Astrocyte (in vitro differentiated cells and primary cell): ENCODE measurements at regions not wholly inside any gene's neighbourhood (a gene's known extent, or its start where the extent isn't known, plus 50 kb on each side); places are given as distances from the start of the nearest gene placed in this dataset.
"Not testable (repeated sequence)": the region's sequence is repeated elsewhere in the genome, so short reads cannot be mapped to it uniquely, and the experiment has no call there.

Source experiments
- DNase-seq: peaks from one replicate; pipeline ENCODE4 v3.0.0-alpha.2; 2010; ENCODE audit warnings: low read depth
- FAIRE-seq: peaks from 2 replicates; lab custom pipeline; 2011; peaks lifted over from hg19 to GRCh38; lab: Jason Lieb, UNC
- H2AFZ ChIP-seq: 2 replicates; pipeline ENCODE4 v1.6.0; 2012; ENCODE audit warnings: low read depth, low read length, inconsistent platforms
- H3K27ac ChIP-seq: 2 replicates; pipeline ENCODE4 v1.5.1; 2011; ENCODE audit warnings: low read depth, low read length, inconsistent platforms
- H3K27me3 ChIP-seq: 2 replicates; pipeline ENCODE4 v1.6.0; 2011; ENCODE audit warnings: low read length, inconsistent platforms; ENCODE audit not compliant: insufficient read depth
- H3K36me3 ChIP-seq: 2 replicates; pipeline ENCODE4 v1.5.1; 2011; ENCODE audit warnings: low read length, inconsistent platforms; ENCODE audit not compliant: insufficient read depth
- H3K4me1 ChIP-seq: 2 replicates; pipeline ENCODE4 v1.5.1; 2011; ENCODE audit warnings: low read length, inconsistent platforms; ENCODE audit not compliant: insufficient read depth
- H3K4me2 ChIP-seq: 2 replicates; pipeline ENCODE4 v1.6.0; 2012; ENCODE audit warnings: low read length, inconsistent platforms
- H3K4me3 ChIP-seq: 2 replicates; pipeline ENCODE4 v1.5.1; 2011; ENCODE audit warnings: low read depth, mild to moderate bottlenecking, low read length, inconsistent platforms; ENCODE audit not compliant: insufficient read depth
- H3K79me2 ChIP-seq: 2 replicates; pipeline ENCODE4 v1.6.0; 2012; ENCODE audit warnings: mild to moderate bottlenecking, low read length, inconsistent platforms; ENCODE audit not compliant: insufficient read depth
- H3K9ac ChIP-seq: 2 replicates; pipeline ENCODE4 v1.6.0; 2012; ENCODE audit warnings: mild to moderate bottlenecking, low read length, inconsistent platforms
- H3K9me3 ChIP-seq: 2 replicates; pipeline ENCODE4 v1.5.1; 2012; ENCODE audit warnings: low read depth, mild to moderate bottlenecking, low read length, inconsistent platforms; ENCODE audit not compliant: insufficient read depth
- H4K20me1 ChIP-seq: 2 replicates; pipeline ENCODE4 v1.6.0; 2012; ENCODE audit warnings: low read length, inconsistent platforms; ENCODE audit not compliant: insufficient read depth
- H3K27ac Mint-ChIP-seq: one replicate; pipeline ENCODE4 v1.8.0; 2021; ENCODE audit warnings: mild to moderate bottlenecking, mixed read lengths; ENCODE audit not compliant: unreplicated experiment
- H3K27me3 Mint-ChIP-seq: one replicate; pipeline ENCODE4 v1.8.0; 2021; ENCODE audit warnings: low read depth, mixed read lengths; ENCODE audit not compliant: unreplicated experiment
- H3K36me3 Mint-ChIP-seq: one replicate; pipeline ENCODE4 v1.8.0; 2021; ENCODE audit warnings: low read depth, mixed read lengths; ENCODE audit not compliant: unreplicated experiment
- H3K4me1 Mint-ChIP-seq: one replicate; pipeline ENCODE4 v1.8.0; 2021; ENCODE audit warnings: low read depth, mixed read lengths; ENCODE audit not compliant: unreplicated experiment
- H3K4me3 Mint-ChIP-seq: one replicate; pipeline ENCODE4 v1.8.0; 2021; ENCODE audit warnings: mild to moderate bottlenecking, moderate library complexity, mixed read lengths; ENCODE audit not compliant: unreplicated experiment
- H3K9me3 Mint-ChIP-seq: one replicate; pipeline ENCODE4 v1.8.0; 2021; ENCODE audit warnings: mild to moderate bottlenecking, mixed read lengths; ENCODE audit not compliant: unreplicated experiment
- EZH2 ChIP-seq: IDR thresholded peaks from 2 replicates; pipeline ENCODE4 v1.6.1; 2012; ENCODE audit warnings: mild to moderate bottlenecking, low read length, inconsistent platforms; ENCODE audit not compliant: insufficient read depth
- TF ChIP-seq, protein P1 (sequence below): IDR thresholded peaks from 2 replicates; pipeline ENCODE4 v1.5.1; 2011; ENCODE audit warnings: low read depth, mild to moderate bottlenecking, inconsistent platforms, low read length, moderate library complexity; ENCODE audit not compliant: insufficient read depth

DNA sequence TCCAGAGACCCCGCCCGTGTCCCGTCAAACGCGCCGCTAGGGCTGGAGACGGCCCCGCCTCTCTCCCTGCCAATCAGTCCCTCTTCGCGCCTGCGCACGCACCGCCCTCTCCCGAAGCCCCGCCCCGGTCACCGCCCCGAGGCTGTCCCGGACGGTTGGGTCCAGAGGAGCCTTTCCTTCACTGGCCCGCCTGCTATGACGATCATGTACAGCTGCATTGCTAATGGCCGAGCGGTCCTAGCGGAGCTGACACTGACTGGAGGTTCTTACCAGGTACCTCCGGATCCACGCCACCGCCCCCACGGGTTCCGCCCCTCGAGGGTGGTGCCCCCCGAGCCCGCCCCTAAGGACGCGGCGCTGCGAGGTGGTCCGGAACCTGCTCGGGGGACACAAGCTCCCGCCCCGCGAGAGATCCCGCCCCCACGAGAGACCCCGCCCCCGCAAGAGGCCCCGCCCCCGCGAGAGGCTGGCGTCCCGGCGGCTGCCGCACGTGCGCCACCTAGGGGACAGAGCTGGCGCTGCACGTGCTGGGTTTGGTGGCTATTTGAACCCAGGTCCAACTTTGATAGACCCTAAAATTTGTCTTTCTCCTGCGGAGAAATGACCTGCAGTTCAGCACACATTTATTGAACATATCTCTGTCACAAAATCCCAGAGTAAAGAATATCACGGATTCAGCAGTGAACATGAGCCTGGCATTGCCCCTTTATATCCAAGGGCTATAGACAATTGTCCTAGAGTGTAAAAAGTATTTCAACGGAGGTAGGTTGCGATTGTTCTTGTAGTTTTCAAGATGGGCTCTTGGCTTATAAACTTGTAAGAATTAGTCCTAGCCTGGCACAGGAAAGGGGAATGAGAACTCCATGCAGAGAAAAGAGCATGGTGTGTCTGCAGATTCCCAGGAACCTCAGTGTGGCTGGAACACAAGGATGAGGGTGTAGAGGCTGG, 88.7 kb downstream of the HNRNPD start:
- Histone ChIP-seq H3K4me1 (no peaks in the 10 kb centered on the region), H3K9ac (peak overlapping the region; percentile 9), H3K4me3 (peak overlapping the region; percentile 58), H2AFZ (peak overlapping the region; percentile 73), H4K20me1 (no peaks in the 10 kb centered on the region), H3K79me2 (no peaks in the 10 kb centered on the region), H3K36me3 (no peaks in the 10 kb centered on the region), H3K9me3 (no peaks in the 10 kb centered on the region), H3K27me3 (peaks cover 4% of the 10 kb centered on the region), H3K4me2 (peak overlapping the region; percentile 84), H3K27ac (no peak overlapping the region)
- peak; percentile 97 for DNase-seq
- H3K27ac Mint-ChIP-seq = no peak overlapping the region
- TF ChIP-seq, protein P1, sequence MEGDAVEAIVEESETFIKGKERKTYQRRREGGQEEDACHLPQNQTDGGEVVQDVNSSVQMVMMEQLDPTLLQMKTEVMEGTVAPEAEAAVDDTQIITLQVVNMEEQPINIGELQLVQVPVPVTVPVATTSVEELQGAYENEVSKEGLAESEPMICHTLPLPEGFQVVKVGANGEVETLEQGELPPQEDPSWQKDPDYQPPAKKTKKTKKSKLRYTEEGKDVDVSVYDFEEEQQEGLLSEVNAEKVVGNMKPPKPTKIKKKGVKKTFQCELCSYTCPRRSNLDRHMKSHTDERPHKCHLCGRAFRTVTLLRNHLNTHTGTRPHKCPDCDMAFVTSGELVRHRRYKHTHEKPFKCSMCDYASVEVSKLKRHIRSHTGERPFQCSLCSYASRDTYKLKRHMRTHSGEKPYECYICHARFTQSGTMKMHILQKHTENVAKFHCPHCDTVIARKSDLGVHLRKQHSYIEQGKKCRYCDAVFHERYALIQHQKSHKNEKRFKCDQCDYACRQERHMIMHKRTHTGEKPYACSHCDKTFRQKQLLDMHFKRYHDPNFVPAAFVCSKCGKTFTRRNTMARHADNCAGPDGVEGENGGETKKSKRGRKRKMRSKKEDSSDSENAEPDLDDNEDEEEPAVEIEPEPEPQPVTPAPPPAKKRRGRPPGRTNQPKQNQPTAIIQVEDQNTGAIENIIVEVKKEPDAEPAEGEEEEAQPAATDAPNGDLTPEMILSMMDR = peak; percentile 61
- no peak for TF ChIP-seq EZH2
- H3K9me3 Mint-ChIP-seq = no peaks in the 10 kb centered on the region
- peaks cover 12% of the 10 kb centered on the region for H3K27me3 Mint-ChIP-seq
- H3K4me1 Mint-ChIP-seq = peaks cover 4% of the 10 kb centered on the region
- FAIRE-seq = no peak
- no peaks in the 10 kb centered on the region for H3K36me3 Mint-ChIP-seq
- peak overlapping the region; percentile 80 for H3K4me3 Mint-ChIP-seq

DNA sequence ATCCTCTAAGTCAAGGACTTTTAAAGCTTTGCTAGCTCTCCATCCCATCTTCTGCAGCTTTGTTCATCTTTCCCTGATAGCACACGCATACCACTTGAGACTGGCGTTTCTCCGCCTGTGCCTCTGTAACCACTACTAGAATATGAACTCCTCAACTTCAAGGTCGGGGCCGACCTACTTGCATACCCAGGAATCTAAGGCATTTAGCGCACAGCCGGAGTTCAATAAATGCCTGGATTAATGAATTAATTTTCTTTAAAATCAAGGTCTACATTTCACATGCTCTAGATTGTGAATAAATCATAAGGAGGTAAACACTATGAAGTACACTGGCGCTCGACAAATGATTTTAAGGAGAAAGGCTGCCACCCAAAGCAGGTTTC, 89.3 kb downstream of the HNRNPD start:
- Histone ChIP-seq H3K27me3 (peaks cover 4% of the 10 kb centered on the region), H3K4me3 (peak overlapping the region; percentile 58), H3K27ac (no peak overlapping the region), H3K79me2 (no peaks in the 10 kb centered on the region), H2AFZ (peak overlapping the region; percentile 73), H3K4me2 (peak overlapping the region; percentile 84), H3K36me3 (no peaks in the 10 kb centered on the region), H3K4me1 (no peaks in the 10 kb centered on the region), H3K9me3 (no peaks in the 10 kb centered on the region), H3K9ac (peak overlapping the region; percentile 9), H4K20me1 (no peaks in the 10 kb centered on the region)
- Mint-ChIP-seq H3K4me1 (peaks cover 4% of the 10 kb centered on the region), H3K36me3 (no peaks in the 10 kb centered on the region), H3K9me3 (no peaks in the 10 kb centered on the region), H3K27ac (peak overlapping the region; percentile 64), H3K27me3 (peaks cover 12% of the 10 kb centered on the region), H3K4me3 (peak overlapping the region; percentile 80)
- TF ChIP-seq EZH2 = no peak
- FAIRE-seq = no peak
- DNase-seq = peak; percentile 16

DNA sequence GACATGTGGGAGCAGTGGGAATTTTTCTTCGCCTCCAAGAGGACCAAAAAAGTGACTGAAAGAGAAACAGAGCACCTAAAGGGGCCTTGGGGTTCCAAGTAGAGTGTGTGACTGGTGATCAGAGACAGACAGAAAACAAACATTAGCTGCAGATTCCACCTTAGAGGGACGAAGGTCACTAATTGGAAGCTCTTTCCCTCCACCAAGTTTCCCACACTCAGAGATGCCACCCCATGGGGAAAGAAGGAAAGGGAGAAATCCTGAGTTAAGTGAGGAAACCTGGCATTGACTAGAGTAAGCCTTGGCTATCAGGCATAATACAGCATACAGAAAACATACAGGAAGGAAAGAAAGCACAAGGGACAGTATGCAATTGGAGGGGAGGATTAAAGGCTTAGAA, 90.9 kb downstream of the HNRNPD start:
- no peak overlapping the region for H3K4me3 Mint-ChIP-seq
- H3K4me1 ChIP-seq = no peaks in the 10 kb centered on the region
- H3K36me3 Mint-ChIP-seq = no peaks in the 10 kb centered on the region
- no peaks in the 10 kb centered on the region for H4K20me1 ChIP-seq
- no peak overlapping the region for H3K27ac ChIP-seq
- H2AFZ ChIP-seq = no peak overlapping the region
- peaks cover 4% of the 10 kb centered on the region for H3K4me1 Mint-ChIP-seq
- H3K36me3 ChIP-seq = no peaks in the 10 kb centered on the region
- no peaks in the 10 kb centered on the region for H3K79me2 ChIP-seq
- no peaks in the 10 kb centered on the region for H3K9me3 ChIP-seq
- no peak overlapping the region for H3K9ac ChIP-seq
- DNase-seq (no peak), FAIRE-seq (no peak)
- no peaks in the 10 kb centered on the region for H3K9me3 Mint-ChIP-seq
- H3K27me3 Mint-ChIP-seq = peaks cover 12% of the 10 kb centered on the region
- no peak overlapping the region for H3K27ac Mint-ChIP-seq
- TF ChIP-seq, protein P1 = no peak
- TF ChIP-seq EZH2 = no peak
- no peak overlapping the region for H3K4me3 ChIP-seq
- peaks cover 4% of the 10 kb centered on the region for H3K27me3 ChIP-seq
- no peak overlapping the region for H3K4me2 ChIP-seq

DNA sequence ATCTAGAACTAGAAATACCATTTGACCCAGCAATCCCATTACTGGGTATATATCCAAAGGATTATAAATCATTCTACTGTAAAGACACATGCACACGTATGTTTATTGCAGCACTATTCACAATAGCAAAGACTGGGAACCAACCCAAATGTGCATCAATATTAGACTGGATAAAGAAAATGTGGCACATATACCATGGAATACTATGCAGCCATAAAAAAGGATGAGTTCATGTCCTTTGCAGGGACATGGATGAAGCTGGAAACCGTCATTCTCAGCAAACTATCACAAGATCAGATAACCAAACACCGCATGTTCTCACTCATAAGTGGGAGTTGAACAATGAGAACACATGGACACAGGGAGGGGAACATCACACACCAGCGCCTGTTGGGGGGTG, 94.2 kb downstream of the HNRNPD start:
- DNase-seq, H2AFZ ChIP-seq, H3K9ac ChIP-seq, H3K79me2 ChIP-seq, H3K4me1 ChIP-seq, H3K4me2 ChIP-seq, H3K27ac ChIP-seq, H4K20me1 ChIP-seq, H3K4me3 ChIP-seq, H3K9me3 ChIP-seq, H3K36me3 Mint-ChIP-seq, FAIRE-seq, H3K36me3 ChIP-seq, H3K4me1 Mint-ChIP-seq, H3K9me3 Mint-ChIP-seq, H3K27ac Mint-ChIP-seq, H3K27me3 ChIP-seq, H3K4me3 Mint-ChIP-seq: not testable (repeated sequence)
- peaks cover 28% of the 10 kb centered on the region for H3K27me3 Mint-ChIP-seq
